Astrocyte (in vitro differentiated cells and primary cell): ENCODE measurements at regions not wholly inside any gene's neighbourhood (a gene's known extent, or its start where the extent isn't known, plus 50 kb on each side); places are given as distances from the start of the nearest gene placed in this dataset.

ENCODE experiments used
- DNase-seq: peaks from one replicate; pipeline ENCODE4 v3.0.0-alpha.2; 2010; ENCODE audit warnings: low read depth
- FAIRE-seq: peaks from 2 replicates; lab custom pipeline; 2011; peaks lifted over from hg19 to GRCh38; lab: Jason Lieb, UNC
- H2AFZ ChIP-seq: 2 replicates; pipeline ENCODE4 v1.6.0; 2012; ENCODE audit warnings: low read depth, low read length, inconsistent platforms
- H3K27ac ChIP-seq: 2 replicates; pipeline ENCODE4 v1.5.1; 2011; ENCODE audit warnings: low read depth, low read length, inconsistent platforms
- H3K27me3 ChIP-seq: 2 replicates; pipeline ENCODE4 v1.6.0; 2011; ENCODE audit warnings: low read length, inconsistent platforms; ENCODE audit not compliant: insufficient read depth
- H3K36me3 ChIP-seq: 2 replicates; pipeline ENCODE4 v1.5.1; 2011; ENCODE audit warnings: low read length, inconsistent platforms; ENCODE audit not compliant: insufficient read depth
- H3K4me1 ChIP-seq: 2 replicates; pipeline ENCODE4 v1.5.1; 2011; ENCODE audit warnings: low read length, inconsistent platforms; ENCODE audit not compliant: insufficient read depth
- H3K4me2 ChIP-seq: 2 replicates; pipeline ENCODE4 v1.6.0; 2012; ENCODE audit warnings: low read length, inconsistent platforms
- H3K4me3 ChIP-seq: 2 replicates; pipeline ENCODE4 v1.5.1; 2011; ENCODE audit warnings: low read depth, mild to moderate bottlenecking, low read length, inconsistent platforms; ENCODE audit not compliant: insufficient read depth
- H3K79me2 ChIP-seq: 2 replicates; pipeline ENCODE4 v1.6.0; 2012; ENCODE audit warnings: mild to moderate bottlenecking, low read length, inconsistent platforms; ENCODE audit not compliant: insufficient read depth
- H3K9ac ChIP-seq: 2 replicates; pipeline ENCODE4 v1.6.0; 2012; ENCODE audit warnings: mild to moderate bottlenecking, low read length, inconsistent platforms
- H3K9me3 ChIP-seq: 2 replicates; pipeline ENCODE4 v1.5.1; 2012; ENCODE audit warnings: low read depth, mild to moderate bottlenecking, low read length, inconsistent platforms; ENCODE audit not compliant: insufficient read depth
- H4K20me1 ChIP-seq: 2 replicates; pipeline ENCODE4 v1.6.0; 2012; ENCODE audit warnings: low read length, inconsistent platforms; ENCODE audit not compliant: insufficient read depth
- H3K27ac Mint-ChIP-seq: one replicate; pipeline ENCODE4 v1.8.0; 2021; ENCODE audit warnings: mild to moderate bottlenecking, mixed read lengths; ENCODE audit not compliant: unreplicated experiment
- H3K27me3 Mint-ChIP-seq: one replicate; pipeline ENCODE4 v1.8.0; 2021; ENCODE audit warnings: low read depth, mixed read lengths; ENCODE audit not compliant: unreplicated experiment
- H3K36me3 Mint-ChIP-seq: one replicate; pipeline ENCODE4 v1.8.0; 2021; ENCODE audit warnings: low read depth, mixed read lengths; ENCODE audit not compliant: unreplicated experiment
- H3K4me1 Mint-ChIP-seq: one replicate; pipeline ENCODE4 v1.8.0; 2021; ENCODE audit warnings: low read depth, mixed read lengths; ENCODE audit not compliant: unreplicated experiment
- H3K4me3 Mint-ChIP-seq: one replicate; pipeline ENCODE4 v1.8.0; 2021; ENCODE audit warnings: mild to moderate bottlenecking, moderate library complexity, mixed read lengths; ENCODE audit not compliant: unreplicated experiment
- H3K9me3 Mint-ChIP-seq: one replicate; pipeline ENCODE4 v1.8.0; 2021; ENCODE audit warnings: mild to moderate bottlenecking, mixed read lengths; ENCODE audit not compliant: unreplicated experiment
- EZH2 ChIP-seq: IDR thresholded peaks from 2 replicates; pipeline ENCODE4 v1.6.1; 2012; ENCODE audit warnings: mild to moderate bottlenecking, low read length, inconsistent platforms; ENCODE audit not compliant: insufficient read depth
- TF ChIP-seq, protein P1 (sequence below): IDR thresholded peaks from 2 replicates; pipeline ENCODE4 v1.5.1; 2011; ENCODE audit warnings: low read depth, mild to moderate bottlenecking, inconsistent platforms, low read length, moderate library complexity; ENCODE audit not compliant: insufficient read depth

DNA sequence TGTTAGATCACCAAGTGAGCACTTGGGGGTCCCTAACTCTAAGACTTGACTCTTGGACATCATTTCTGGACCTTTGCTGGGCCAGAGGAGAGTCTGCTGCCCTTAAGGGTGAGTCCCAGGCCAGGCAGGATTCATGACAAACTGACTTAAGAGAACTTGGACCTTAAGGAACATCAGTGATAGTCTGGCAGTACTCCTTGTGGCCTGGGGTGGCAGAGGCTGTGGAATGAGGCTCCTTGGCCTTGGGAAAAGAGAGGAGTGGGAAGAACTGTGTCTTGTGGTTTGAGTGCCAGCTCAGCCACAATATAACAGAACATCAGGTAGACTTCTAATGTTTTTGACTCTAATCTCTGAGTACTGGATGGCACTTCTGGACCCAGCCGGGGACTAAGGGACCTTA, 478.7 kb downstream of the MEI4 start:
- no peaks in the 10 kb centered on the region for H3K9me3 ChIP-seq
- no peaks in the 10 kb centered on the region for H4K20me1 ChIP-seq
- peaks cover 7% of the 10 kb centered on the region for H3K9me3 Mint-ChIP-seq
- H3K36me3 Mint-ChIP-seq: no peaks in the 10 kb centered on the region
- no peak overlapping the region for H3K4me3 ChIP-seq
- H3K27ac Mint-ChIP-seq: no peak overlapping the region
- no peak overlapping the region for H3K4me3 Mint-ChIP-seq
- no peaks in the 10 kb centered on the region for H3K79me2 ChIP-seq
- TF ChIP-seq EZH2: no peak
- TF ChIP-seq, protein P1, sequence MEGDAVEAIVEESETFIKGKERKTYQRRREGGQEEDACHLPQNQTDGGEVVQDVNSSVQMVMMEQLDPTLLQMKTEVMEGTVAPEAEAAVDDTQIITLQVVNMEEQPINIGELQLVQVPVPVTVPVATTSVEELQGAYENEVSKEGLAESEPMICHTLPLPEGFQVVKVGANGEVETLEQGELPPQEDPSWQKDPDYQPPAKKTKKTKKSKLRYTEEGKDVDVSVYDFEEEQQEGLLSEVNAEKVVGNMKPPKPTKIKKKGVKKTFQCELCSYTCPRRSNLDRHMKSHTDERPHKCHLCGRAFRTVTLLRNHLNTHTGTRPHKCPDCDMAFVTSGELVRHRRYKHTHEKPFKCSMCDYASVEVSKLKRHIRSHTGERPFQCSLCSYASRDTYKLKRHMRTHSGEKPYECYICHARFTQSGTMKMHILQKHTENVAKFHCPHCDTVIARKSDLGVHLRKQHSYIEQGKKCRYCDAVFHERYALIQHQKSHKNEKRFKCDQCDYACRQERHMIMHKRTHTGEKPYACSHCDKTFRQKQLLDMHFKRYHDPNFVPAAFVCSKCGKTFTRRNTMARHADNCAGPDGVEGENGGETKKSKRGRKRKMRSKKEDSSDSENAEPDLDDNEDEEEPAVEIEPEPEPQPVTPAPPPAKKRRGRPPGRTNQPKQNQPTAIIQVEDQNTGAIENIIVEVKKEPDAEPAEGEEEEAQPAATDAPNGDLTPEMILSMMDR: no peak
- H3K27ac ChIP-seq: no peak overlapping the region
- DNase-seq: no peak
- no peaks in the 10 kb centered on the region for H3K27me3 ChIP-seq
- FAIRE-seq: no peak
- H2AFZ ChIP-seq: no peak overlapping the region
- H3K36me3 ChIP-seq: no peaks in the 10 kb centered on the region
- no peak overlapping the region for H3K9ac ChIP-seq
- no peak overlapping the region for H3K4me2 ChIP-seq
- H3K27me3 Mint-ChIP-seq: no peaks in the 10 kb centered on the region
- no peaks in the 10 kb centered on the region for H3K4me1 ChIP-seq
- H3K4me1 Mint-ChIP-seq: no peaks in the 10 kb centered on the region

DNA sequence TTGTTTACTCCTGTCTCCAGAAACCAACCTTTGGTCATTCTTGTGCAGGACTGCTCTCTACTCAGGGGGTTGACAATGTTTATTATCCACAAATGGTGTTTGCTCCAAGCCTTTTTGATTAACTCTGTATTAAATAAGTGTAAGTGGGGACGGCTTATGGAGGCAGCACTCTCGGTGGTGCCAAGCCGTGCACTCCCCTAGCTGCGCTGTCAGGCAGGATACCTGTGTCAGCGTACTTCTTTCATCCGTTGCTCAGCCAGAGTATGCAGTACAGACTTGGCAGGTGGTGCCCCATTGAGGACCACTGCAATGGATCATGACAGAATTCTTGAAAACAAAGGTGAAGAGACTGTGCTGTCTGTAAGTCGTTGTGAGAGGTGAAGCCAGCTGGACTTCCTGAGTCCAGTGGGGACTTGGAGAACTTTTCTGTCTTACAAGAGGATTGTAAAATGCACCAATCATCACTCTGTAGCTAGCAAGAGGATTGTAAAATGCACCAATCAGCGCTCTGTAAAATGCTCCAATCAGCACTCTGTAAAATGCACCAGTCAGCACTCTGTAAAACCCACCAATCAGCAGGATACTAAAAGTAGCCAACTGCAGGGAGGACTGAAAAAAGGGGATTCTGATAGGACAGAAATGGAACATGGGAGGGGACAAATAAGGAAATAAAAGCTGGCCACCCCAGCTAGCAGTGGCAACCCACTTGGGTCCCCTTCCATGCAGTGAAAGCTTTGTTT, 480.0 kb downstream of the MEI4 start:
- H3K27ac Mint-ChIP-seq: no peak overlapping the region
- H3K36me3 ChIP-seq: no peaks in the 10 kb centered on the region
- no peak for TF ChIP-seq EZH2
- TF ChIP-seq, protein P1: no peak
- no peaks in the 10 kb centered on the region for H3K36me3 Mint-ChIP-seq
- FAIRE-seq: no peak
- H4K20me1 ChIP-seq: no peaks in the 10 kb centered on the region
- H3K27ac ChIP-seq: no peak overlapping the region
- no peak overlapping the region for H3K4me3 ChIP-seq
- no peak for DNase-seq
- H2AFZ ChIP-seq: no peak overlapping the region
- no peaks in the 10 kb centered on the region for H3K27me3 ChIP-seq
- H3K9me3 Mint-ChIP-seq: peaks cover 7% of the 10 kb centered on the region
- no peaks in the 10 kb centered on the region for H3K9me3 ChIP-seq
- no peaks in the 10 kb centered on the region for H3K27me3 Mint-ChIP-seq
- H3K4me3 Mint-ChIP-seq: no peak overlapping the region
- H3K4me1 Mint-ChIP-seq: no peaks in the 10 kb centered on the region
- no peak overlapping the region for H3K9ac ChIP-seq
- H3K79me2 ChIP-seq: no peaks in the 10 kb centered on the region
- no peak overlapping the region for H3K4me2 ChIP-seq
- H3K4me1 ChIP-seq: no peaks in the 10 kb centered on the region

DNA sequence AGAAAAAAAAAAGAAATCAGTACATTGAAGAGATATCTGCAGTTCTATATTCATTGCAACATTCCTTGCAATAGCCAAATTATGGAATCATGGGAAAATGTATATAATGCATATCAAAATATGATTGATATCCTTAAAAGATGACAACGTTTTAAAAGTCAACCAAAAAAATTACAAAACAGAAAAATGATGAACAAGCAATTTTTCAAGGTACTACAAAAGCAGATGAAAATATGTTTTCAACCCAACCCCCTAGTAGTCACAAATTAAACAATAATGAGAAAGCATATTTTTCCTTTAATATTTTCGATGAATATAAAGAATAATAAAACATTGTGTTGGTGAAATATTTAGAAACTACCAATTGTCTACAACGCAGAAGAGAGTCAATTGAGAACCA, 497.6 kb downstream of the MEI4 start:
- Histone ChIP-seq H3K9ac (no peak overlapping the region), H3K79me2 (no peaks in the 10 kb centered on the region), H2AFZ (no peak overlapping the region), H3K4me1 (no peaks in the 10 kb centered on the region), H3K36me3 (no peaks in the 10 kb centered on the region), H4K20me1 (no peaks in the 10 kb centered on the region), H3K27ac (no peak overlapping the region), H3K4me3 (no peak overlapping the region), H3K4me2 (no peak overlapping the region), H3K9me3 (no peaks in the 10 kb centered on the region), H3K27me3 (no peaks in the 10 kb centered on the region)
- Mint-ChIP-seq H3K4me1 (no peaks in the 10 kb centered on the region), H3K4me3 (no peak overlapping the region), H3K27ac (no peak overlapping the region), H3K9me3 (no peaks in the 10 kb centered on the region), H3K36me3 (no peaks in the 10 kb centered on the region), H3K27me3 (no peaks in the 10 kb centered on the region)
- no peak for TF ChIP-seq EZH2
- TF ChIP-seq, protein P1: no peak
- no peak for FAIRE-seq
- no peak for DNase-seq
